ENCODE measurements at regions not wholly inside any gene's neighbourhood (a gene's known extent, or its start where the extent isn't known, plus 50 kb on each side); places are given as distances from the start of the nearest gene placed in this dataset.

GRCh38 chr1:214970016-214970415 is 112.5 kb upstream of the KCNK2 start:
- TF ChIP-seq SP1 (IDR thresholded peaks at IDR 0.05) (no peak), HDGF (IDR thresholded peaks at IDR 0.05; ENCODE audit: borderline replicate concordance) (no peak), SUZ12 (IDR thresholded peaks at IDR 0.05) (no peak), L3MBTL2 (conservative IDR thresholded peaks at IDR 0.05) (no peak), TARDBP (IDR thresholded peaks at IDR 0.05) (no peak), NFRKB (IDR thresholded peaks at IDR 0.05) (no peak), LEF1 (IDR thresholded peaks at IDR 0.05; ENCODE audit: borderline replicate concordance) (no peak), BHLHE40 (IDR thresholded peaks at IDR 0.05; ENCODE audit: borderline replicate concordance) (no peak)
